ENCODE measurements at regions not wholly inside any gene's neighbourhood (a gene's known extent, or its start where the extent isn't known, plus 50 kb on each side); places are given as distances from the start of the nearest gene placed in this dataset.

DNA sequence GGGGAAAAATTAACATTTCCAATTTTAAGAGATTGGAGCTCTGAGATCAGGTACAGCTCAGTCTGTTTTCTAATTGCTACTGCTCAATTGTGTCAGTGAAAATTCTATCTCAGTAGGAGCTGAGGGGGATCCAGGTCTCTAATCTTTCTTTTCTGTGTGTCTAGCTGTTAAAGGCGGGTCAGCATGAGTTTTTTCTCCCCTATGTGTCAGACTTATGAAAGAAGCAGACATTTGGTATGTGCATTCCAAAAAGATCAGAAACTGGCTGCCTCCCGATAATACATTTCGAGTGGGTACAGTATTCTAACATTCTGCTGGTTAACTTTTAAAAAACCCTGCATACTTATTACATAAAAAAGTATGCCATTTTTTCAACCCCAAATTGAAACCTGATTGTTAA lies 72.4 kb downstream of the PCDH7 start:
- TF ChIP-seq, protein P1, sequence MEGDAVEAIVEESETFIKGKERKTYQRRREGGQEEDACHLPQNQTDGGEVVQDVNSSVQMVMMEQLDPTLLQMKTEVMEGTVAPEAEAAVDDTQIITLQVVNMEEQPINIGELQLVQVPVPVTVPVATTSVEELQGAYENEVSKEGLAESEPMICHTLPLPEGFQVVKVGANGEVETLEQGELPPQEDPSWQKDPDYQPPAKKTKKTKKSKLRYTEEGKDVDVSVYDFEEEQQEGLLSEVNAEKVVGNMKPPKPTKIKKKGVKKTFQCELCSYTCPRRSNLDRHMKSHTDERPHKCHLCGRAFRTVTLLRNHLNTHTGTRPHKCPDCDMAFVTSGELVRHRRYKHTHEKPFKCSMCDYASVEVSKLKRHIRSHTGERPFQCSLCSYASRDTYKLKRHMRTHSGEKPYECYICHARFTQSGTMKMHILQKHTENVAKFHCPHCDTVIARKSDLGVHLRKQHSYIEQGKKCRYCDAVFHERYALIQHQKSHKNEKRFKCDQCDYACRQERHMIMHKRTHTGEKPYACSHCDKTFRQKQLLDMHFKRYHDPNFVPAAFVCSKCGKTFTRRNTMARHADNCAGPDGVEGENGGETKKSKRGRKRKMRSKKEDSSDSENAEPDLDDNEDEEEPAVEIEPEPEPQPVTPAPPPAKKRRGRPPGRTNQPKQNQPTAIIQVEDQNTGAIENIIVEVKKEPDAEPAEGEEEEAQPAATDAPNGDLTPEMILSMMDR (conservative IDR thresholded peaks at IDR 0.05; ENCODE audit: low read depth, low read length): no peak
- TF ChIP-seq EZH2 (IDR thresholded peaks at IDR 0.05; ENCODE audit: low read length, unreplicated experiment): no peak
